IMR-90 (cell line): ENCODE measurements at regions not wholly inside any gene's neighbourhood (a gene's known extent, or its start where the extent isn't known, plus 50 kb on each side); places are given as distances from the start of the nearest gene placed in this dataset.

Source experiments
- ATAC-seq: fragments of 200-7000 bp; cut with Tn5 transposase; 2 replicates; pipeline ENCODE4 v1.9.1; 2020; ENCODE audit warnings: low read depth, mild to moderate bottlenecking, moderate library complexity
- BruUV-seq: library from RNA; stranded (reverse); fragments of 400-500 nt; replicated peaks from 2 replicates; lab custom pipeline; 2021; lab: Mats Ljungman, UMichigan
- CTCF ChIA-PET: fragments of 300-600 bp; formaldehyde crosslinking; extraction: SDS; loops from one replicate; lab custom pipeline; 2021; ENCODE audit warnings: antibody characterized with exemption; lab: Yijun Ruan, JAX
- POLR2A ChIA-PET: fragments of 300-600 bp; sonication (Branson Sonifier 250); formaldehyde crosslinking; loops from one replicate; lab custom pipeline; 2022; ENCODE audit warnings: antibody characterized with exemption; ENCODE audit not compliant: unreplicated experiment; lab: Charles Lee
- DNase-seq: peaks from one replicate; pipeline ENCODE4 v3.0.0; 2013
- H2AFZ ChIP-seq: replicated peaks from 2 replicates; pipeline ENCODE3; 2013; ENCODE audit warnings: low read length, mild to moderate bottlenecking; ENCODE audit not compliant: poor library complexity
- H2AK5ac ChIP-seq: 2 replicates; pipeline ENCODE4 v1.6.1; 2013; ENCODE audit warnings: low read depth, low read length, inconsistent platforms
- H2AK9ac ChIP-seq: replicated peaks from 2 replicates; pipeline ENCODE3; 2013; ENCODE audit warnings: mild to moderate bottlenecking, low read depth, low read length, moderate library complexity; ENCODE audit not compliant: poor library complexity
- H2BK120ac ChIP-seq: 2 replicates; pipeline ENCODE4 v1.6.1; 2013; ENCODE audit warnings: low read depth, low read length, inconsistent platforms
- H2BK15ac ChIP-seq: 3 replicates; pipeline ENCODE4 v1.6.1; 2013; ENCODE audit warnings: low read depth, low read length, inconsistent platforms
- H2BK20ac ChIP-seq: 2 replicates; pipeline ENCODE4 v1.6.1; 2013; ENCODE audit warnings: low read depth, mild to moderate bottlenecking, inconsistent platforms, low read length, moderate library complexity
- H2BK5ac ChIP-seq: 2 replicates; pipeline ENCODE4 v1.6.1; 2013; ENCODE audit warnings: mild to moderate bottlenecking, low read depth, low read length, inconsistent platforms; ENCODE audit not compliant: poor library complexity, severe bottlenecking
- H3K14ac ChIP-seq: replicated peaks from 2 replicates; pipeline ENCODE4 v1.6.1; 2013; ENCODE audit warnings: low read depth, low read length, inconsistent platforms
- H3K18ac ChIP-seq: 2 replicates; pipeline ENCODE4 v1.6.1; 2013; ENCODE audit warnings: low read depth, low read length, control low read depth
- H3K23ac ChIP-seq: 2 replicates; pipeline ENCODE4 v1.6.1; 2013; ENCODE audit warnings: low read depth, low read length, inconsistent platforms
- H3K27ac ChIP-seq: 2 replicates; pipeline ENCODE4 v1.5.1; 2013; ENCODE audit warnings: mild to moderate bottlenecking, control low read depth, low read length; ENCODE audit not compliant: insufficient read depth
- H3K27me3 ChIP-seq: 2 replicates; pipeline ENCODE4 v1.6.1; 2013; ENCODE audit warnings: low read length; ENCODE audit not compliant: control insufficient read depth, insufficient read depth
- H3K36me3 ChIP-seq: 2 replicates; pipeline ENCODE4 v1.6.1; 2013; ENCODE audit warnings: low read length, mixed read lengths; ENCODE audit not compliant: control insufficient read depth, insufficient read depth
- H3K4ac ChIP-seq: 2 replicates; pipeline ENCODE4 v1.6.1; 2013; ENCODE audit warnings: low read depth, low read length, inconsistent platforms
- H3K4me1 ChIP-seq: 2 replicates; pipeline ENCODE4 v1.6.1; 2013; ENCODE audit warnings: low read length, mixed read lengths; ENCODE audit not compliant: control insufficient read depth, insufficient read depth
- H3K4me2 ChIP-seq: 2 replicates; pipeline ENCODE4 v1.6.1; 2013; ENCODE audit warnings: low read depth, mild to moderate bottlenecking, control low read depth, low read length, moderate library complexity
- H3K4me3 ChIP-seq: 2 replicates; pipeline ENCODE4 v1.5.1; 2013; ENCODE audit warnings: low read depth, mild to moderate bottlenecking, control low read depth, low read length, moderate library complexity; ENCODE audit not compliant: insufficient read depth
- H3K56ac ChIP-seq: 2 replicates; pipeline ENCODE4 v1.6.1; 2013; ENCODE audit warnings: low read length, inconsistent platforms; ENCODE audit not compliant: insufficient read depth; ENCODE audit errors: extremely low read depth
- H3K79me1 ChIP-seq, 2 experiments: 2 replicates each; pipeline ENCODE4 v1.6.1; 2013; ENCODE audit warnings: low read length in 2 of 2, inconsistent platforms in 1 of 2, low read depth in 1 of 2
- H3K9ac ChIP-seq: 2 replicates; pipeline ENCODE4 v1.6.1; 2013; ENCODE audit warnings: low read depth, low read length, control low read depth
- H3K9me1 ChIP-seq: 2 replicates; pipeline ENCODE4 v1.6.1; 2013; ENCODE audit warnings: low read length, inconsistent platforms; ENCODE audit not compliant: insufficient read depth
- H3K9me3 ChIP-seq: 2 replicates; pipeline ENCODE4 v1.6.1; 2013; ENCODE audit warnings: low read length; ENCODE audit not compliant: control insufficient read depth, insufficient read depth
- H4K20me1 ChIP-seq: 2 replicates; pipeline ENCODE4 v1.6.1; 2013; ENCODE audit warnings: low read length, inconsistent platforms; ENCODE audit not compliant: insufficient read depth
- H4K5ac ChIP-seq: 2 replicates; pipeline ENCODE4 v1.6.1; 2013; ENCODE audit warnings: mild to moderate bottlenecking, low read depth, low read length, control low read depth
- H4K8ac ChIP-seq, 2 experiments: 2 replicates each; pipeline ENCODE4 v1.6.1; 2013; ENCODE audit warnings: low read depth in 2 of 2, low read length in 2 of 2, control low read depth in 1 of 2, inconsistent platforms in 1 of 2
- H4K91ac ChIP-seq: 2 replicates; pipeline ENCODE4 v1.6.1; 2013; ENCODE audit warnings: low read depth, low read length, inconsistent platforms; ENCODE audit not compliant: insufficient read depth
- BHLHE40 ChIP-seq: fragments of 150-350 bp; IDR thresholded peaks from 2 replicates; pipeline ENCODE4 v1.6.1; 2016; ENCODE audit warnings: mild to moderate bottlenecking, low read depth, low read length
- CEBPB ChIP-seq: IDR thresholded peaks from 2 replicates; pipeline ENCODE4 v1.6.1; 2012; ENCODE audit warnings: low read depth, low read length, improper control_type of control experiment
- CHD1 ChIP-seq: IDR thresholded peaks from 2 replicates; pipeline ENCODE4 v1.6.1; 2012; ENCODE audit warnings: low read depth, low read length, improper control_type of control experiment
- FOS ChIP-seq: fragments of 150-350 bp; IDR thresholded peaks from 2 replicates; pipeline ENCODE4 v1.6.1; 2016; ENCODE audit warnings: low read depth, low read length
- MAFK ChIP-seq: IDR thresholded peaks from 2 replicates; pipeline ENCODE4 v1.6.1; 2012; ENCODE audit warnings: low read depth, low read length, improper control_type of control experiment
- MAZ ChIP-seq: IDR thresholded peaks from 2 replicates; pipeline ENCODE4 v1.6.1; 2012; ENCODE audit warnings: low read depth, mild to moderate bottlenecking, low read length, improper control_type of control experiment, moderate library complexity, borderline replicate concordance
- MXI1 ChIP-seq: IDR thresholded peaks from 2 replicates; pipeline ENCODE4 v1.6.1; 2012; ENCODE audit warnings: low read depth, mild to moderate bottlenecking, low read length, moderate library complexity, borderline replicate concordance
- NFE2L2 ChIP-seq: fragments of 150-350 bp; IDR thresholded peaks from 2 replicates; pipeline ENCODE4 v1.6.1; 2016; ENCODE audit warnings: low read depth, mild to moderate bottlenecking, low read length
- POLR2A ChIP-seq: IDR thresholded peaks from 2 replicates; pipeline ENCODE4 v1.6.1; 2012; ENCODE audit warnings: mild to moderate bottlenecking, low read depth, low read length
- RAD21 ChIP-seq: IDR thresholded peaks from 2 replicates; pipeline ENCODE4 v1.6.1; 2012; ENCODE audit warnings: low read length, improper control_type of control experiment
- RCOR1 ChIP-seq: IDR thresholded peaks from 2 replicates; pipeline ENCODE4 v1.6.1; 2012; ENCODE audit warnings: mild to moderate bottlenecking, low read length, improper control_type of control experiment; ENCODE audit not compliant: insufficient replicate concordance
- RFX5 ChIP-seq: IDR thresholded peaks from 2 replicates; pipeline ENCODE4 v1.8.0; 2012; ENCODE audit warnings: low read depth, mild to moderate bottlenecking, low read length, moderate library complexity
- SMC3 ChIP-seq: fragments of 150-350 bp; IDR thresholded peaks from 2 replicates; pipeline ENCODE4 v1.6.1; 2016; ENCODE audit warnings: low read depth, mild to moderate bottlenecking, antibody characterized with exemption, low read length, moderate library complexity
- USF2 ChIP-seq: fragments of 150-350 bp; IDR thresholded peaks from 2 replicates; pipeline ENCODE4 v1.6.1; 2017; ENCODE audit warnings: mild to moderate bottlenecking, antibody characterized with exemption, low read length, low read depth
- WGBS, 2 experiments: methylation state at CpG; one replicate each; pipeline versions ENCODE4 v1.1.5 to v1.1.7; 2013; ENCODE audit warnings: missing lambda C conversion rate in 2 of 2; ENCODE audit not compliant: insufficient read length in 1 of 2; ENCODE audit errors: extremely low coverage in 2 of 2; 5-methylcytosine and 5-hydroxymethylcytosine counted together
- dilution Hi-C: fragments of 300-500 bp; cut with HindIII; formaldehyde crosslinking; loops from one replicate; pipeline ENCODE4 v1.14.3; 2018; ENCODE audit warnings: low sequenced_read_pairs; ENCODE audit not compliant: unreplicated experiment
- in situ Hi-C: fragments of 300-500 bp; cut with MboI; formaldehyde crosslinking; loops from 3 replicates; pipeline ENCODE4 v1.14.3; 2019; ENCODE audit warnings: low sequenced_read_pairs, inconsistent platforms, mixed read lengths
- intact Hi-C: fragments of 100-400 bp; cut with micrococcal nuclease; formaldehyde crosslinking; loops from 2 replicates; pipeline ENCODE4 v1.10.0; 2022
- TF ChIP-seq, protein P1 (sequence below): conservative IDR thresholded peaks from 2 replicates; pipeline ENCODE4 v1.5.1; 2012; ENCODE audit warnings: mild to moderate bottlenecking, low read depth, low read length, improper control_type of control experiment
- TF ChIP-seq, protein P2 (sequence below): fragments of 150-350 bp; IDR thresholded peaks from 2 replicates; pipeline ENCODE4 v1.6.1; 2016; ENCODE audit warnings: low read depth, mild to moderate bottlenecking, low read length, moderate library complexity, borderline replicate concordance

DNA sequence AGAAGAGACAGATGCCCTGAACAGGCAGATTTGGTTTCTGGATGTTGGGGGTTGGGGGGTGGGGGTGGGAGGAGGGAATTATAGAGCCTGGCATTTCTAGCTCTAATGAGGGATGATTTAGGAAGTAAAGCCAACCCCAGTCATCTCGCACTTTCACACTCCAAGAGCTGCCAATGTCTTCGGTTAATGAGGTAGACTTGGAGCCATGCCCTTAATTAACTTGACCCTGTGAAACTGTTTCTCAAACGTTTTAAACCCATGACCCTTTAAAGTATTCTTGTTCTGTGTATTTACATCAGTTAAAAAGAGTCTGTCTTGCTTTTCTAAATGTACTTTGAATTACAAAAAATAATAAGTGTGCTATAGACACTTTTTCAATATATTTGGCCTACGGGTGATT lies 466.9 kb downstream of the FAT4 start:
- no peaks in the 10 kb centered on the region for H3K9me1 ChIP-seq
- H3K18ac ChIP-seq, result no peak overlapping the region
- no peaks in the 10 kb centered on the region for H3K27me3 ChIP-seq
- H3K14ac ChIP-seq, result no peak overlapping the region
- intact Hi-C loops (no loop called here), in situ Hi-C loops (no loop called here), dilution Hi-C loops (no loop called here)
- TF ChIP-seq MXI1, result no peak
- TF ChIP-seq USF2, result no peak
- TF ChIP-seq FOS, result no peak
- TF ChIP-seq MAFK, result no peak
- no peak for TF ChIP-seq RCOR1
- no peak for TF ChIP-seq SMC3
- TF ChIP-seq CEBPB, result no peak
- no peak for TF ChIP-seq NFE2L2
- no peak for TF ChIP-seq RFX5
- TF ChIP-seq, protein P1, sequence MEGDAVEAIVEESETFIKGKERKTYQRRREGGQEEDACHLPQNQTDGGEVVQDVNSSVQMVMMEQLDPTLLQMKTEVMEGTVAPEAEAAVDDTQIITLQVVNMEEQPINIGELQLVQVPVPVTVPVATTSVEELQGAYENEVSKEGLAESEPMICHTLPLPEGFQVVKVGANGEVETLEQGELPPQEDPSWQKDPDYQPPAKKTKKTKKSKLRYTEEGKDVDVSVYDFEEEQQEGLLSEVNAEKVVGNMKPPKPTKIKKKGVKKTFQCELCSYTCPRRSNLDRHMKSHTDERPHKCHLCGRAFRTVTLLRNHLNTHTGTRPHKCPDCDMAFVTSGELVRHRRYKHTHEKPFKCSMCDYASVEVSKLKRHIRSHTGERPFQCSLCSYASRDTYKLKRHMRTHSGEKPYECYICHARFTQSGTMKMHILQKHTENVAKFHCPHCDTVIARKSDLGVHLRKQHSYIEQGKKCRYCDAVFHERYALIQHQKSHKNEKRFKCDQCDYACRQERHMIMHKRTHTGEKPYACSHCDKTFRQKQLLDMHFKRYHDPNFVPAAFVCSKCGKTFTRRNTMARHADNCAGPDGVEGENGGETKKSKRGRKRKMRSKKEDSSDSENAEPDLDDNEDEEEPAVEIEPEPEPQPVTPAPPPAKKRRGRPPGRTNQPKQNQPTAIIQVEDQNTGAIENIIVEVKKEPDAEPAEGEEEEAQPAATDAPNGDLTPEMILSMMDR, result no peak
- no peak for TF ChIP-seq POLR2A
- no peak for TF ChIP-seq BHLHE40
- TF ChIP-seq, protein P2, sequence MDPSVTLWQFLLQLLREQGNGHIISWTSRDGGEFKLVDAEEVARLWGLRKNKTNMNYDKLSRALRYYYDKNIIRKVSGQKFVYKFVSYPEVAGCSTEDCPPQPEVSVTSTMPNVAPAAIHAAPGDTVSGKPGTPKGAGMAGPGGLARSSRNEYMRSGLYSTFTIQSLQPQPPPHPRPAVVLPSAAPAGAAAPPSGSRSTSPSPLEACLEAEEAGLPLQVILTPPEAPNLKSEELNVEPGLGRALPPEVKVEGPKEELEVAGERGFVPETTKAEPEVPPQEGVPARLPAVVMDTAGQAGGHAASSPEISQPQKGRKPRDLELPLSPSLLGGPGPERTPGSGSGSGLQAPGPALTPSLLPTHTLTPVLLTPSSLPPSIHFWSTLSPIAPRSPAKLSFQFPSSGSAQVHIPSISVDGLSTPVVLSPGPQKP, result no peak
- TF ChIP-seq MAZ, result no peak
- no peak for TF ChIP-seq RAD21
- TF ChIP-seq CHD1, result no peak
- no peak overlapping the region for H4K5ac ChIP-seq
- no peak overlapping the region for H2BK20ac ChIP-seq
- H3K36me3 ChIP-seq, result no peaks in the 10 kb centered on the region
- peaks cover 1% of the 10 kb centered on the region for H3K9me3 ChIP-seq
- H2BK15ac ChIP-seq, result no peak overlapping the region
- no peak overlapping the region for H3K56ac ChIP-seq
- H4K8ac ChIP-seq, result no peak overlapping the region
- no peak overlapping the region for H2AFZ ChIP-seq
- H4K91ac ChIP-seq, result no peak overlapping the region
- H3K4me1 ChIP-seq, result no peaks in the 10 kb centered on the region
- DNase-seq (no peak), ATAC-seq (no peak)
- H3K9ac ChIP-seq, result no peak overlapping the region
- H3K79me1 ChIP-seq, result no peaks in the 10 kb centered on the region
- H3K4ac ChIP-seq, result no peak overlapping the region
- no peak overlapping the region for H3K4me3 ChIP-seq
- ChIA-PET POLR2A (no interaction called here), CTCF (no interaction called here)
- WGBS, 2 experiments, result no CpG with 5 or more reads among the region's 4 CpGs
- no TSS peak for BruUV-seq
- H3K4me2 ChIP-seq, result no peak overlapping the region
- no peak overlapping the region for H2BK120ac ChIP-seq
- no peak overlapping the region for H2AK5ac ChIP-seq
- H4K20me1 ChIP-seq, result no peaks in the 10 kb centered on the region
- no peak overlapping the region for H2AK9ac ChIP-seq
- H3K23ac ChIP-seq, result no peak overlapping the region
- no peak overlapping the region for H2BK5ac ChIP-seq
- no peak overlapping the region for H3K27ac ChIP-seq
